ENCODE measurements at regions not wholly inside any gene's neighbourhood (a gene's known extent, or its start where the extent isn't known, plus 50 kb on each side); places are given as distances from the start of the nearest gene placed in this dataset.
"Not testable (repeated sequence)": the region's sequence is repeated elsewhere in the genome, so short reads cannot be mapped to it uniquely, and the experiment has no call there.

- DNase-seq: no peak
- no peak overlapping the region for H3K4me3 Mint-ChIP-seq
- H3K27me3 ChIP-seq (ENCODE audit: control insufficient read depth, insufficient read depth, low read length, poor library complexity, severe bottlenecking): no peaks in the 10 kb centered on the region
- no peak overlapping the region for H3K27ac ChIP-seq (ENCODE audit: low read depth, low read length)
- peaks cover 9% of the 10 kb centered on the region for H3K4me1 Mint-ChIP-seq
- peaks cover 3% of the 10 kb centered on the region for H3K27me3 Mint-ChIP-seq (ENCODE audit: insufficient read depth)
- peaks cover 7% of the 10 kb centered on the region for H3K4me1 ChIP-seq (ENCODE audit: control insufficient read depth, insufficient read depth, low read length)
- H3K36me3 ChIP-seq (ENCODE audit: control insufficient read depth, insufficient read depth, low read length): no peaks in the 10 kb centered on the region
- WGBS, 2 experiments (ENCODE audit: insufficient coverage in 1 of 2, insufficient read length in 1 of 2): 93 to 100% methylated on average over 2 to 5 of the region's 5 CpGs
- no peak overlapping the region for H3K4me3 ChIP-seq (ENCODE audit: low read length)
- no peak overlapping the region for H3K9ac ChIP-seq (ENCODE audit: extremely low read depth, low read length, poor library complexity, severe bottlenecking)
- no peaks in the 10 kb centered on the region for H3K9me3 Mint-ChIP-seq
- no peaks in the 10 kb centered on the region for H3K9me3 ChIP-seq (ENCODE audit: control insufficient read depth, low read length)
- no peak for TF ChIP-seq CTCF (conservative IDR thresholded peaks at IDR 0.05)
- H3K36me3 Mint-ChIP-seq (ENCODE audit: low read depth): no peaks in the 10 kb centered on the region
- no peak overlapping the region for H3K27ac Mint-ChIP-seq
Observed at GRCh38 chr16:9665851-9666271, 516.4 kb downstream of the GRIN2A start.

GRCh38 chr16:9666834-9667480, 515.3 kb downstream of the GRIN2A start:
- no peak overlapping the region for H3K9ac ChIP-seq (ENCODE audit: extremely low read depth, low read length, poor library complexity, severe bottlenecking)
- H3K27ac ChIP-seq (ENCODE audit: low read depth, low read length): no peak overlapping the region
- Mint-ChIP-seq H3K4me1 (peaks cover under 1% of the 10 kb centered on the region), H3K27me3 (ENCODE audit: insufficient read depth) (peaks cover 2% of the 10 kb centered on the region), H3K27ac (no peak overlapping the region), H3K36me3 (ENCODE audit: low read depth) (no peaks in the 10 kb centered on the region), H3K9me3 (no peaks in the 10 kb centered on the region), H3K4me3 (no peak overlapping the region)
- no peak for TF ChIP-seq CTCF (conservative IDR thresholded peaks at IDR 0.05)
- H3K27me3 ChIP-seq (ENCODE audit: control insufficient read depth, insufficient read depth, low read length, poor library complexity, severe bottlenecking): no peaks in the 10 kb centered on the region
- no peak for DNase-seq
- H3K4me1 ChIP-seq (ENCODE audit: control insufficient read depth, insufficient read depth, low read length): peaks cover 4% of the 10 kb centered on the region
- 90 to 94% methylated on average over 5 to 9 of the region's 9 CpGs for WGBS, 2 experiments (ENCODE audit: insufficient coverage in 1 of 2, insufficient read length in 1 of 2)
- H3K9me3 ChIP-seq (ENCODE audit: control insufficient read depth, low read length): no peaks in the 10 kb centered on the region
- no peaks in the 10 kb centered on the region for H3K36me3 ChIP-seq (ENCODE audit: control insufficient read depth, insufficient read depth, low read length)
- H3K4me3 ChIP-seq (ENCODE audit: low read length): no peak overlapping the region

GRCh38 chr16:9670033-9670432, 512.2 kb downstream of the GRIN2A start:
- peak; percentile 62 for DNase-seq
- Mint-ChIP-seq H3K27ac (no peak overlapping the region), H3K4me1 (peaks cover 10% of the 10 kb centered on the region), H3K4me3 (no peak overlapping the region), H3K36me3 (ENCODE audit: low read depth) (no peaks in the 10 kb centered on the region), H3K27me3 (ENCODE audit: insufficient read depth) (peaks cover 9% of the 10 kb centered on the region), H3K9me3 (no peaks in the 10 kb centered on the region)
- Histone ChIP-seq H3K4me1 (ENCODE audit: control insufficient read depth, insufficient read depth, low read length) (peaks cover 4% of the 10 kb centered on the region), H3K4me3 (ENCODE audit: low read length) (no peak overlapping the region), H3K27me3 (ENCODE audit: control insufficient read depth, insufficient read depth, low read length, poor library complexity, severe bottlenecking) (no peaks in the 10 kb centered on the region), H3K36me3 (ENCODE audit: control insufficient read depth, insufficient read depth, low read length) (no peaks in the 10 kb centered on the region), H3K9ac (ENCODE audit: extremely low read depth, low read length, poor library complexity, severe bottlenecking) (no peak overlapping the region), H3K9me3 (ENCODE audit: control insufficient read depth, low read length) (no peaks in the 10 kb centered on the region), H3K27ac (ENCODE audit: low read depth, low read length) (no peak overlapping the region)
- 15 to 28% methylated on average over 4 to 5 of the region's 5 CpGs for WGBS, 2 experiments (ENCODE audit: insufficient coverage in 1 of 2, insufficient read length in 1 of 2)
- no peak for TF ChIP-seq CTCF (conservative IDR thresholded peaks at IDR 0.05)

GRCh38 chr16:9670616-9671015, 511.6 kb downstream of the GRIN2A start:
- H3K4me3 Mint-ChIP-seq; H3K4me3 ChIP-seq (ENCODE audit: low read length): not testable (repeated sequence)
- WGBS, 2 experiments (ENCODE audit: insufficient coverage in 1 of 2, insufficient read length in 1 of 2): 38% methylated on average over 2 of the region's 5 CpGs; no CpG with 5 or more reads in 1 of the 2 experiments

GRCh38 chr16:9676560-9677300, 505.5 kb downstream of the GRIN2A start:
- H3K4me3 ChIP-seq (ENCODE audit: low read length); H3K27me3 ChIP-seq (ENCODE audit: control insufficient read depth, insufficient read depth, low read length, poor library complexity, severe bottlenecking); H3K9ac ChIP-seq (ENCODE audit: extremely low read depth, low read length, poor library complexity, severe bottlenecking); H3K4me1 ChIP-seq (ENCODE audit: control insufficient read depth, insufficient read depth, low read length); H3K36me3 Mint-ChIP-seq (ENCODE audit: low read depth); H3K27ac ChIP-seq (ENCODE audit: low read depth, low read length); H3K36me3 ChIP-seq (ENCODE audit: control insufficient read depth, insufficient read depth, low read length); H3K9me3 ChIP-seq (ENCODE audit: control insufficient read depth, low read length); DNase-seq: not testable (repeated sequence)
- 62 to 68% methylated on average over 2 to 7 of the region's 12 CpGs for WGBS, 2 experiments (ENCODE audit: insufficient coverage in 1 of 2, insufficient read length in 1 of 2)
- Mint-ChIP-seq H3K27ac (peak overlapping the region; percentile 83), H3K27me3 (ENCODE audit: insufficient read depth) (peaks cover 20% of the 10 kb centered on the region), H3K4me3 (peak overlapping the region; percentile 16), H3K4me1 (peaks cover 46% of the 10 kb centered on the region), H3K9me3 (peaks cover 13% of the 10 kb centered on the region)

More at GRCh38 chr16:9670616-9671015, 511.6 kb downstream of the GRIN2A start:
- H3K4me1 ChIP-seq (ENCODE audit: control insufficient read depth, insufficient read depth, low read length); H3K27ac ChIP-seq (ENCODE audit: low read depth, low read length); H3K36me3 Mint-ChIP-seq (ENCODE audit: low read depth); H3K9me3 ChIP-seq (ENCODE audit: control insufficient read depth, low read length); H3K36me3 ChIP-seq (ENCODE audit: control insufficient read depth, insufficient read depth, low read length); H3K9ac ChIP-seq (ENCODE audit: extremely low read depth, low read length, poor library complexity, severe bottlenecking); H3K27ac Mint-ChIP-seq; H3K27me3 ChIP-seq (ENCODE audit: control insufficient read depth, insufficient read depth, low read length, poor library complexity, severe bottlenecking); H3K9me3 Mint-ChIP-seq: not testable (repeated sequence)
- H3K27me3 Mint-ChIP-seq (ENCODE audit: insufficient read depth): peaks cover 15% of the 10 kb centered on the region
- peaks cover 16% of the 10 kb centered on the region for H3K4me1 Mint-ChIP-seq
- peak; percentile 56 for DNase-seq
